ENCODE measurements at regions not wholly inside any gene's neighbourhood (a gene's known extent, or its start where the extent isn't known, plus 50 kb on each side); places are given as distances from the start of the nearest gene placed in this dataset.

DNA sequence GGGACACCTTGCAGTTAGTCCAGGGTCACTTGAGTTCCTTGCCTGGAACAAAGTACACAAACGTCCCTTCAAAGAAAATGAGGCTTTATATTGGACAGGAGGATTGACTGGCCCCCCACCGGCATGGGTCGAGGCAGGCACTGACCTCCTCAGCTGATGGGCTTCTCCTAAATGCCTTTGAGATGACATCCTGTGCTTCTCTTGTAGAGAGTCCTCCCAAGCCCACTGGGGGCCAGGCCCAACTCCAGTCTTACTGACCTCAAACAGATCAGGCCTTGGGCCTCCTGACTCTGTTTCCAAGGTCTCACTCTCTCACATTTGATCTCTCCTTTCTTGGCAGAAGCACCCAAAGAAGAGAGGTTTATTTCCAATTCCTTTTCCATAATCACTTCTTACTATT is 516.1 kb downstream of the MCTP2 start:
- Histone ChIP-seq H3K36me3 (ENCODE audit: control insufficient read depth, insufficient read depth, low read length) (no peaks in the 10 kb centered on the region), H3K9me3 (ENCODE audit: control insufficient read depth, low read length) (no peaks in the 10 kb centered on the region), H3K27ac (ENCODE audit: low read depth, low read length, severe bottlenecking) (no peak overlapping the region), H3K4me3 (ENCODE audit: extremely low read depth, insufficient read depth, low read length, poor library complexity, severe bottlenecking) (no peak overlapping the region), H3K4me1 (ENCODE audit: control insufficient read depth, insufficient read depth, low read length, poor library complexity, severe bottlenecking) (peaks cover 14% of the 10 kb centered on the region)
- WGBS, 2 experiments (ENCODE audit: insufficient coverage in 2 of 2), result 80 to 91% methylated on average over 2 to 3 of the region's 3 CpGs

DNA sequence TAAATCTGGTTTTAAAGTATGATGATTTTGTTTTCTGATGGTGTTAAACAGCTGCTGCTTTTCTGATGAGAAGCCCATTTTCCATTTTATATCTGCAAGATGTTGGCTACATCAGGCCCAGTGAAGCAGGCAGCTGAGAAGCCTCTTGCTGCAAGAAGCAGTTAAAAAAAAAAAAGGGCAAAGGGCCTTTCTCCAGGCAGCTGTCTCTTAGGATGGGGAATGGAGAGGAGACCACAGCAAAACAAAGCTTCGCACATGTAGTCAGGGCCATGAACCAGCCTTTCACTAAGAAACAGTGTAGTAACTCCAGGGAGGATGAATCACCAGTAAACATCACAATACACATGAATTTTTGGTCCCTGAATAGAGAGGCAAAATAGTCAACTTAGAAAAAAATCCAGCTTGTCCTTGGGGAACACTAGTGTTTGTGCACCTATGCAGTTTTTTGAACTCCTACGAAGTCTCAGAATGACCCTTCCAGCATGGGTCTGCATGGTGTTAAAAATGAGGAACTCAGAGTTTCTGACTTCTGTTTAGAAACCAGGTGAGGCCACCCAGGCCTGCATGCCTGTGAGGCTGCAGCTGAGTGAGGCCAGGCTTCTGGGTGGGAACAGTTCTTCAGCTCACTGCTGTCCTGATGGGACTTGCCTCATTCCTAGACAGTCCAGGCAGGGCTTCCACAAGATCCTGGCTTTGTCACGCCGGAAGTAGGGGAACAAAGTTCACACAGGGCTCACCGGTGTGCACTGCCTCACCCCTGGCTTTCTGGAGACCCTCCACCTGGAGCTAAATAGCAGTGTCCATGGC is 518.7 kb downstream of the MCTP2 start:
- Histone ChIP-seq H3K9me3 (ENCODE audit: control insufficient read depth, low read length) (no peaks in the 10 kb centered on the region), H3K4me1 (ENCODE audit: control insufficient read depth, insufficient read depth, low read length, poor library complexity, severe bottlenecking) (peaks cover 8% of the 10 kb centered on the region), H3K27ac (ENCODE audit: low read depth, low read length, severe bottlenecking) (no peak overlapping the region), H3K36me3 (ENCODE audit: control insufficient read depth, insufficient read depth, low read length) (no peaks in the 10 kb centered on the region), H3K4me3 (ENCODE audit: extremely low read depth, insufficient read depth, low read length, poor library complexity, severe bottlenecking) (no peak overlapping the region)
- WGBS, 2 experiments (ENCODE audit: insufficient coverage in 2 of 2), result 90 to 94% methylated on average over 3 to 4 of the region's 5 CpGs

DNA sequence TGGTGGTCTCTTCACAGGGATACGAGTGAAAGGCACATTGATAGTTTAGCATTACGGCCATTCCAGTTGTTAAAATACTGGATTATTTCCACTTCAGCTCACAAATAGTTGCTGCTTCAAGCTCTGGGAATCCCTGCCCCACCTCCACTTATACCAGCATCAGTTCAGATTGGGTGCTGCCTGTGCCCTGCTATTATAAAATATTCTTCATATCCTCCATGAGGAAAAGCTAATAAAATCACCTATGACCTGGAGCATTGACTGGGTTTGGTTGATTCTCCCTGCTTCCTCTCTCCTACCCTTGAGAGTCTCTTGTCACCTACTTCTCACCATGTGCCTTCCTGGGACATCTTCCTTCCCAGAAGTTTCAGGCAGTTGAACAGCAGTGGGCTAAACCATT is 529.0 kb downstream of the MCTP2 start:
- Histone ChIP-seq H3K4me3 (ENCODE audit: extremely low read depth, insufficient read depth, low read length, poor library complexity, severe bottlenecking) (no peak overlapping the region), H3K27ac (ENCODE audit: low read depth, low read length, severe bottlenecking) (no peak overlapping the region), H3K36me3 (ENCODE audit: control insufficient read depth, insufficient read depth, low read length) (no peaks in the 10 kb centered on the region), H3K4me1 (ENCODE audit: control insufficient read depth, insufficient read depth, low read length, poor library complexity, severe bottlenecking) (no peaks in the 10 kb centered on the region), H3K9me3 (ENCODE audit: control insufficient read depth, low read length) (no peaks in the 10 kb centered on the region)
- WGBS, 2 experiments (ENCODE audit: insufficient coverage in 2 of 2), result 74 to 88% methylated on average over 1 to 2 of the region's 2 CpGs

DNA sequence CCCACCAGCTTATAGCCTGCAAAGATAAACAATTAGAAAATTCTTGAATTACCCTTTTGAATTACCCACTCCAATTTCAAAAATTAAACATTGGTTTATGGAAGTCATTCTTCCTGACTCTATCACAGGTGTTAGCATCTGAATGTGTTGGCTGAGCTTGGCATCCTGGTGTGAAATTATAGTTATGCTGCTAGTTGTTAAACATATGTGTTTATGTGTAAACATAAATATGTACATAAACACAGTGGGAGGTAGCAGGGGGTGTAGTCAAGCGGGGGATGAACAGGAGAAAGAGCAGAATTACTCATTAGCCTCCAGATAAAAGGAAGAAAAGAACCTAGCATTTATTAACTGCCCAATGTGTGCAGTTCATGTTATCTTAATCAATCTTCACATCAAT is 530.2 kb downstream of the MCTP2 start:
- Histone ChIP-seq H3K9me3 (ENCODE audit: control insufficient read depth, low read length) (no peaks in the 10 kb centered on the region), H3K4me1 (ENCODE audit: control insufficient read depth, insufficient read depth, low read length, poor library complexity, severe bottlenecking) (no peaks in the 10 kb centered on the region), H3K4me3 (ENCODE audit: extremely low read depth, insufficient read depth, low read length, poor library complexity, severe bottlenecking) (no peak overlapping the region), H3K36me3 (ENCODE audit: control insufficient read depth, insufficient read depth, low read length) (no peaks in the 10 kb centered on the region), H3K27ac (ENCODE audit: low read depth, low read length, severe bottlenecking) (no peak overlapping the region)
- WGBS, 2 experiments (ENCODE audit: insufficient coverage in 2 of 2), result no CpG with 5 or more reads among the region's 1 CpG

DNA sequence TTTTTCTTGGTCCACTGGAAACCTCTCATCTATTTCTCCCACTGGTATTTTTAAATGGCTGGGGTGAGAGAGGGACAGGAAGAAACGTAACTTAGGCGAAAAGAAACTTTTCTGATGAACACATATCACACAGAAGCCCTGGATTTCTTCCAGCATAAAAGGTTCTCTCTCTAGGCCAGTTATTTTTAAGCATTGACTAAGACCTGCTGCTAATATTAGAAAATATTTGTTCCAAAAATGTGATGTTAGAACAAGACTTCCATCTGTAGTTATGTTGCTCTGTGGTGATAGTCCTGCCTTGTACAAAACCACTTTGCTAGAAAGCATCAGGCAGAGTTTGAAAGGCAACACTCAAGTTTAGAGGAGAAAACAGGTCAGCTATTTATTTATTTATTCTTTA is 537.7 kb downstream of the MCTP2 start:
- Histone ChIP-seq H3K36me3 (ENCODE audit: control insufficient read depth, insufficient read depth, low read length) (no peaks in the 10 kb centered on the region), H3K4me3 (ENCODE audit: extremely low read depth, insufficient read depth, low read length, poor library complexity, severe bottlenecking) (no peak overlapping the region), H3K27ac (ENCODE audit: low read depth, low read length, severe bottlenecking) (no peak overlapping the region), H3K9me3 (ENCODE audit: control insufficient read depth, low read length) (no peaks in the 10 kb centered on the region), H3K4me1 (ENCODE audit: control insufficient read depth, insufficient read depth, low read length, poor library complexity, severe bottlenecking) (no peaks in the 10 kb centered on the region)
- WGBS, 2 experiments (ENCODE audit: insufficient coverage in 2 of 2), result no CpG with 5 or more reads among the region's 2 CpGs

DNA sequence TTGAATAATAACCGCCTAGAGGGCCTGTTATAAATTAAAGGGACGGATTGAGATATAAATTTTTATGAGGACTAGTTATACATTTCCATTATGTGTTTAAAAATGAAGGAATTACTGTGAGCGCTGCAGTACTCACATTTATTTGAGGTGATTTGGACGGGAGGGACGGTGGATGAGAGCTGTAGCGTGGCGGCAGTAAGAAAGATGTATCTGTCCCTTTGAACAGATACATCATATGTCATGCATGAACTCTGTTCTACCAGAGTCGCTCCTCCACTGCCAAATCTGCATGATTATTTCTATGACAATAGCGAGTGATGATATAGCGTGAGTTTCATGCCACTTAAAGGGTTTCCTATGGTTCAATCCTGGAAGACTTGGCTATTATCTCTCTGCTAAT is 538.8 kb downstream of the MCTP2 start:
- Histone ChIP-seq H3K9me3 (ENCODE audit: control insufficient read depth, low read length) (no peaks in the 10 kb centered on the region), H3K4me3 (ENCODE audit: extremely low read depth, insufficient read depth, low read length, poor library complexity, severe bottlenecking) (no peak overlapping the region), H3K27ac (ENCODE audit: low read depth, low read length, severe bottlenecking) (no peak overlapping the region), H3K4me1 (ENCODE audit: control insufficient read depth, insufficient read depth, low read length, poor library complexity, severe bottlenecking) (no peaks in the 10 kb centered on the region), H3K36me3 (ENCODE audit: control insufficient read depth, insufficient read depth, low read length) (no peaks in the 10 kb centered on the region)
- WGBS, 2 experiments (ENCODE audit: insufficient coverage in 2 of 2), result 85 to 90% methylated on average over 5 to 9 of the region's 10 CpGs

DNA sequence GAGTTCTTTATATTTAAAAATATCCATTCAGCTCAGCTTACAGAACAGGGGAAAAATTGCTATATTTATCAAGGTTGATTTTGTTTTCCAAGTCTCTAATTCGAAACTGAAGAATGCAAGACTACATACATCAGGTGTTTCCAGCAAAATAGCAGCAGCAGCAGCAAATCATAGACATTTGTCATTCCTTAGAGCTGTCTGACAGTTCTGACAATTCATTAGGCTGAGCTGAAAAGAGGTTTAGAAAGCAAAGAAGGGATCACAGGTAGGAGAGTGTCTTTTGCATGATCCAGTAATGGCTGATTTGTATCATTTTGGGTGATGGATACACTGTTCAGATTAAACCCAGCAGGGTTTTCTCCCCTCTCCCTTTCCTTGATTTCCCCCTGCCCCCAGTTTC is 545.7 kb downstream of the MCTP2 start:
- Histone ChIP-seq H3K36me3 (ENCODE audit: control insufficient read depth, insufficient read depth, low read length) (no peaks in the 10 kb centered on the region), H3K27ac (ENCODE audit: low read depth, low read length, severe bottlenecking) (no peak overlapping the region), H3K4me3 (ENCODE audit: extremely low read depth, insufficient read depth, low read length, poor library complexity, severe bottlenecking) (no peak overlapping the region), H3K9me3 (ENCODE audit: control insufficient read depth, low read length) (no peaks in the 10 kb centered on the region), H3K4me1 (ENCODE audit: control insufficient read depth, insufficient read depth, low read length, poor library complexity, severe bottlenecking) (no peaks in the 10 kb centered on the region)
- no CpG with 5 or more reads among the region's 1 CpG for WGBS, 2 experiments (ENCODE audit: insufficient coverage in 2 of 2)

DNA sequence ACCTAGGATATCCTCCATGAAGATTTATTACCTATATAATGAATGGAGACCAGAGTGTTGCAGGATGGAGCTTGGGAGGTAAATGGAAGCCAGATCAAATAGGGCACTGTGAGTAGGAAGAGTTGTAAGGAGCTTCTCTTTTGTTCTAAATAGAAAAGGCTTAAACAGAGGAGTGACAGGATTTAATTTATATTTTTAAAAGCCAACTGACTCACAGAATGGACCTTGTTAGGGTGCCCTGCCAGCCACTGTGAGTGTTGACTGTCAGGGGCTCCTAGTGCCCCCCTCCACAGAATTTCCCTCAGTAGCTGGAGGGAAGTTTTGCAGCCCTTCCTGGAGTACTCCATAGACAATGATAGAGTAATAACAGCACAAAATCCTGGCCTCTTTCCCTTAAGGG is 547.5 kb downstream of the MCTP2 start:
- Histone ChIP-seq H3K27ac (ENCODE audit: low read depth, low read length, severe bottlenecking) (no peak overlapping the region), H3K4me3 (ENCODE audit: extremely low read depth, insufficient read depth, low read length, poor library complexity, severe bottlenecking) (no peak overlapping the region), H3K4me1 (ENCODE audit: control insufficient read depth, insufficient read depth, low read length, poor library complexity, severe bottlenecking) (no peaks in the 10 kb centered on the region), H3K9me3 (ENCODE audit: control insufficient read depth, low read length) (no peaks in the 10 kb centered on the region), H3K36me3 (ENCODE audit: control insufficient read depth, insufficient read depth, low read length) (no peaks in the 10 kb centered on the region)

DNA sequence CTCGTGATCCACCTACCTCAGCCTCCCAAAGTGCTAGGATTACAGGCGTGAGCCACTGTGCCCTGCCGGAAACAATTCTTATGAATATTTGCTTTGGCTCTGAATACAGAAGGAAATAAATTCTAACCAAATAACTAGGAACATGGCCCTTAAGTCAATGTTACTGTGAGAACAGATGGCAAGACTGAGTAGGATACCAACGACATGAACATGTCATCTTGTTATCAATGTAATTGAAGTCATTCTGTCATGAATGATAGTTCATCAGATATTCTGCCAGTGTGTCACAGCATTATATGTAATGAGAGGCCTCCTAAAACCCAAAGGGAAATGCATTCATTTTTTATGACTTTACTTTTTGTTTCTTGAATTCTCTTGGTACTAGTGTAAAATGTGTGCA is 548.8 kb downstream of the MCTP2 start:
- no peak overlapping the region for H3K27ac ChIP-seq (ENCODE audit: low read depth, low read length, severe bottlenecking)
- no peaks in the 10 kb centered on the region for H3K9me3 ChIP-seq (ENCODE audit: control insufficient read depth, low read length)
- WGBS, 2 experiments (ENCODE audit: insufficient coverage in 2 of 2), result no CpG with 5 or more reads among the region's 4 CpGs
- no peak overlapping the region for H3K4me3 ChIP-seq (ENCODE audit: extremely low read depth, insufficient read depth, low read length, poor library complexity, severe bottlenecking)
- no peaks in the 10 kb centered on the region for H3K36me3 ChIP-seq (ENCODE audit: control insufficient read depth, insufficient read depth, low read length)
- H3K4me1 ChIP-seq (ENCODE audit: control insufficient read depth, insufficient read depth, low read length, poor library complexity, severe bottlenecking), result no peaks in the 10 kb centered on the region

DNA sequence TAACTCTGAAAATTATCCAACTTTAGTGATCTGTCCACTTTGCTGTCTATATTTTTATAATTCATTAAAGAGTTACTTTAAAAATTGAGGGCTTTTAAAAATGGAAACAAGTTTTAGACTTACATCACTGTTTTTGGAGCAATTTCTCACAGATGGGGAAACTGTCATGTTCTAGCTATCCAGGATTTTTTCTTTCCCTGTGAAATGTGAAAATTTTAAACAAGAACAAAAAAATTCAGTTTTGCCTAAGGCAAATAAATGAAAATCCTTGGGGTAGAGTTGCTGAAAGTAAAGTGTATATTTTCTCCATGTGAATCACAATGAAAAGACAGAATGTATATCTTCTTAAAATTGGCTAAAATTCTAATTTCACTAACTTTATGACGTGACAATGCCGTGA is 553.7 kb downstream of the MCTP2 start:
- Histone ChIP-seq H3K4me3 (ENCODE audit: extremely low read depth, insufficient read depth, low read length, poor library complexity, severe bottlenecking) (no peak overlapping the region), H3K36me3 (ENCODE audit: control insufficient read depth, insufficient read depth, low read length) (no peaks in the 10 kb centered on the region), H3K9me3 (ENCODE audit: control insufficient read depth, low read length) (no peaks in the 10 kb centered on the region), H3K4me1 (ENCODE audit: control insufficient read depth, insufficient read depth, low read length, poor library complexity, severe bottlenecking) (no peaks in the 10 kb centered on the region), H3K27ac (ENCODE audit: low read depth, low read length, severe bottlenecking) (no peak overlapping the region)
- 72 to 75% methylated on average over 2 of the region's 2 CpGs for WGBS, 2 experiments (ENCODE audit: insufficient coverage in 2 of 2)

DNA sequence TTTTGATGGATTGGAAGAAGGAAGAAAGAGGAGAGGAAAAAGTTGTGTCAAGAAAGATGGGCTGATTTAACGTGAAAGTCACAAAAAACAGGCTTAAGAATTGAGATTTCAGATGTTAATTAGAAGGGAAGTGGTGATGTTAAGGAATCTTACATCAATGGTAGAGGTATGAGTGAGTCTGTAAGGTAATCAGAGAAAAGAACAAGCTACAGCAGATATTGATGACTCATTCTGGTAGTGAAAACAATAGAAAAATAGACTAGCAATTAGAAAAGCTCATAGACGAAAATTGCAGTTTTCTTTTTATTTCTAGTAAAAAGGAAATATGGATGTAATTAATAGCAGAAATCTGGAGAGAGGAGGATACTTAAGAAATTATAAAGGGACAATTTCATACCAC is 559.6 kb downstream of the MCTP2 start:
- Histone ChIP-seq H3K9me3 (ENCODE audit: control insufficient read depth, low read length) (no peaks in the 10 kb centered on the region), H3K4me1 (ENCODE audit: control insufficient read depth, insufficient read depth, low read length, poor library complexity, severe bottlenecking) (peaks cover 6% of the 10 kb centered on the region), H3K27ac (ENCODE audit: low read depth, low read length, severe bottlenecking) (no peak overlapping the region), H3K4me3 (ENCODE audit: extremely low read depth, insufficient read depth, low read length, poor library complexity, severe bottlenecking) (no peak overlapping the region), H3K36me3 (ENCODE audit: control insufficient read depth, insufficient read depth, low read length) (no peaks in the 10 kb centered on the region)
- WGBS, 2 experiments (ENCODE audit: insufficient coverage in 2 of 2), result 55 to 62% methylated on average over 1 of the region's 2 CpGs
